ENCODE measurements at regions not wholly inside any gene's neighbourhood (a gene's known extent, or its start where the extent isn't known, plus 50 kb on each side); places are given as distances from the start of the nearest gene placed in this dataset.

GRCh38 chr1:29782846-29783507, 546.7 kb downstream of the PTPRU start:
- H3K4me1 Mint-ChIP-seq (ENCODE audit: low read depth): no peaks in the 10 kb centered on the region
- H3K4me3 Mint-ChIP-seq (ENCODE audit: low read depth): no peak overlapping the region
- no peaks in the 10 kb centered on the region for H3K36me3 Mint-ChIP-seq (ENCODE audit: insufficient read depth)
- peaks cover 20% of the 10 kb centered on the region for H3K27me3 Mint-ChIP-seq
- H3K9me3 Mint-ChIP-seq (ENCODE audit: low read depth): no peaks in the 10 kb centered on the region
- no peak for TF ChIP-seq CTCF (IDR thresholded peaks at IDR 0.05; ENCODE audit: unreplicated experiment)
- DNase-seq (ENCODE audit: low spot score, unreplicated experiment): no peak
- H3K27ac Mint-ChIP-seq: no peak overlapping the region

- Mint-ChIP-seq H3K9me3 (ENCODE audit: low read depth) (peaks cover 13% of the 10 kb centered on the region), H3K27me3 (peaks cover 25% of the 10 kb centered on the region), H3K4me1 (ENCODE audit: low read depth) (no peaks in the 10 kb centered on the region), H3K4me3 (ENCODE audit: low read depth) (no peak overlapping the region), H3K36me3 (ENCODE audit: insufficient read depth) (no peaks in the 10 kb centered on the region), H3K27ac (no peak overlapping the region)
- DNase-seq (ENCODE audit: low spot score, unreplicated experiment): no peak
- no peak for TF ChIP-seq CTCF (IDR thresholded peaks at IDR 0.05; ENCODE audit: unreplicated experiment)
Measured at GRCh38 chr1:29779146-29779545, 542.8 kb downstream of the PTPRU start.

DNA sequence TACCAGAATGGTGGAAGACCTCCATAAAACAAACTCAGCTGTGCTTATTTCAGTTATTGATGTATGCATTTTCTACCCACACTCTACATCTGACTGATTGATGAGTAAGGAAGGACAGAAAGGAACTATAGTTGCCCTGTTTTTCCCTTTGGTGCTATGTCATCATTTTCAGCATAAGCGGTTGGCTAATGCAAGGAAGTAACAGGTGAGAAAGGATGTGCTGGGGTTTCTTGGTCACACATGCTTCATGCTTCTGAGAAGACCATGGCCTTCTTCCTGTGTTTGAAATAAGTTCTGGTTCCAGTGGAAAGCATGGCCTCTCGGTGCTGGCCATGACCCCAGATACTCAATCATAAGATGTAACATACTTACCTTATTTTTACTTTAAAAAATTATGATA, 541.2 kb downstream of the PTPRU start:
- Mint-ChIP-seq H3K36me3 (ENCODE audit: insufficient read depth) (no peaks in the 10 kb centered on the region), H3K4me3 (ENCODE audit: low read depth) (no peak overlapping the region), H3K27ac (no peak overlapping the region), H3K9me3 (ENCODE audit: low read depth) (peaks cover 14% of the 10 kb centered on the region), H3K27me3 (peaks cover 25% of the 10 kb centered on the region), H3K4me1 (ENCODE audit: low read depth) (no peaks in the 10 kb centered on the region)
- no peak for DNase-seq (ENCODE audit: low spot score, unreplicated experiment)
- no peak for TF ChIP-seq CTCF (IDR thresholded peaks at IDR 0.05; ENCODE audit: unreplicated experiment)

- Mint-ChIP-seq H3K27me3 (peaks cover 9% of the 10 kb centered on the region), H3K4me1 (ENCODE audit: low read depth) (no peaks in the 10 kb centered on the region), H3K4me3 (ENCODE audit: low read depth) (no peak overlapping the region), H3K27ac (no peak overlapping the region), H3K9me3 (ENCODE audit: low read depth) (peaks cover 14% of the 10 kb centered on the region), H3K36me3 (ENCODE audit: insufficient read depth) (no peaks in the 10 kb centered on the region)
- DNase-seq (ENCODE audit: low spot score, unreplicated experiment): no peak
- no peak for TF ChIP-seq CTCF (IDR thresholded peaks at IDR 0.05; ENCODE audit: unreplicated experiment)
Measured at GRCh38 chr1:29774355-29774754, 538.0 kb downstream of the PTPRU start.

GRCh38 chr1:29772584-29773100, 536.3 kb downstream of the PTPRU start:
- peaks cover 14% of the 10 kb centered on the region for H3K9me3 Mint-ChIP-seq (ENCODE audit: low read depth)
- no peak for TF ChIP-seq CTCF (IDR thresholded peaks at IDR 0.05; ENCODE audit: unreplicated experiment)
- no peak overlapping the region for H3K27ac Mint-ChIP-seq
- no peaks in the 10 kb centered on the region for H3K36me3 Mint-ChIP-seq (ENCODE audit: insufficient read depth)
- DNase-seq (ENCODE audit: low spot score, unreplicated experiment): no peak
- no peak overlapping the region for H3K4me3 Mint-ChIP-seq (ENCODE audit: low read depth)
- H3K27me3 Mint-ChIP-seq: peaks cover 13% of the 10 kb centered on the region
- H3K4me1 Mint-ChIP-seq (ENCODE audit: low read depth): no peaks in the 10 kb centered on the region

Data from progenitor cell of endocrine pancreas (in vitro differentiated cells).